Glutamatergic neuron (in vitro differentiated cells): ENCODE measurements at regions not wholly inside any gene's neighbourhood (a gene's known extent, or its start where the extent isn't known, plus 50 kb on each side); places are given as distances from the start of the nearest gene placed in this dataset.

Experiments
- DNase-seq: peaks from one replicate; pipeline ENCODE4 v3.0.0; 2022
- H3K27ac Mint-ChIP-seq: one replicate; pipeline ENCODE4 v1.8.0; 2020; ENCODE audit warnings: mild to moderate bottlenecking, mixed read lengths, inconsistent platforms; ENCODE audit not compliant: unreplicated experiment
- H3K27me3 Mint-ChIP-seq: one replicate; pipeline ENCODE4 v1.8.0; 2020; ENCODE audit warnings: mild to moderate bottlenecking, moderate library complexity, mixed read lengths, inconsistent platforms; ENCODE audit not compliant: unreplicated experiment
- H3K36me3 Mint-ChIP-seq: one replicate; pipeline ENCODE4 v1.8.0; 2020; ENCODE audit warnings: mild to moderate bottlenecking, mixed read lengths, inconsistent platforms; ENCODE audit not compliant: unreplicated experiment
- H3K4me1 Mint-ChIP-seq: one replicate; pipeline ENCODE4 v1.8.0; 2020; ENCODE audit warnings: mild to moderate bottlenecking, low read depth, mixed read lengths, inconsistent platforms; ENCODE audit not compliant: unreplicated experiment
- H3K4me3 Mint-ChIP-seq: one replicate; pipeline ENCODE4 v1.8.0; 2020; ENCODE audit warnings: mild to moderate bottlenecking, mixed read lengths, inconsistent platforms; ENCODE audit not compliant: unreplicated experiment
- H3K9me3 Mint-ChIP-seq: one replicate; pipeline ENCODE4 v1.8.0; 2020; ENCODE audit warnings: mild to moderate bottlenecking, moderate library complexity, mixed read lengths, inconsistent platforms; ENCODE audit not compliant: unreplicated experiment
- CTCF ChIP-seq: fragments of 200-600 bp; sonication (generic); IDR thresholded peaks from one replicate; pipeline ENCODE4 v1.5.0; 2021; ENCODE audit not compliant: partially characterized antibody, unreplicated experiment

GRCh38 chr6:73878403-73878802 is 182.4 kb downstream of the CD109 start:
- Mint-ChIP-seq H3K27ac (no peak overlapping the region), H3K27me3 (no peaks in the 10 kb centered on the region), H3K9me3 (no peaks in the 10 kb centered on the region), H3K36me3 (no peaks in the 10 kb centered on the region), H3K4me3 (no peak overlapping the region), H3K4me1 (no peaks in the 10 kb centered on the region)
- no peak for TF ChIP-seq CTCF
- no peak for DNase-seq
